GM19372 (cell line): ENCODE measurements at regions not wholly inside any gene's neighbourhood (a gene's known extent, or its start where the extent isn't known, plus 50 kb on each side); places are given as distances from the start of the nearest gene placed in this dataset.
"Not testable (repeated sequence)": the region's sequence is repeated elsewhere in the genome, so short reads cannot be mapped to it uniquely, and the experiment has no call there.

Experiments used
- ATAC-seq: cut with Tn5 transposase; IDR thresholded peaks from one replicate; pipeline ENCODE4 v1.9.1; 2021; ENCODE audit warnings: mild to moderate bottlenecking, low read depth, moderate library complexity; ENCODE audit not compliant: unreplicated experiment

GRCh38 chr19:30854207-30854606 lies 482.0 kb downstream of the ZNF536 start:
- no peak for ATAC-seq

DNA sequence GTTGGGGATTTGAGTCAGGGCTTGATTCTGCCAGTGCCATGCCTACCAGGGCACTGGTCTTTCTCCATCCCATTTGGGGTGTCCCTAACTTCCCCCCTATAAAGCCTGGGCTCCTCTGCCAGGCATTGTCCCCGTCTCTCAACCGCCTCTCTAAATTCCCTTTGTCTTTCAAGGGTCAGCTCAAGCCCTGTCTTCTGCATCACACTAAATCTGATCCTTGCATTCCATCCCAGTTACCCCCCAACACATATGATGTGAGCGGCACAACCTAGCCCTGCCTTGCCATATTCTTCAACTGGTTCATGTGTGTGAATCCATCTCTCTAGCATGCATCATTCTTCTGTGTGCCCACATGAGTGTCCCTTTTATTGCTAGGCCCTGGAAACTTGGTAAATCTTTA lies 480.9 kb downstream of the ZNF536 start:
- ATAC-seq = no peak

- ATAC-seq = no peak
Measured at GRCh38 chr19:30852168-30852567, 480.0 kb downstream of the ZNF536 start.

DNA sequence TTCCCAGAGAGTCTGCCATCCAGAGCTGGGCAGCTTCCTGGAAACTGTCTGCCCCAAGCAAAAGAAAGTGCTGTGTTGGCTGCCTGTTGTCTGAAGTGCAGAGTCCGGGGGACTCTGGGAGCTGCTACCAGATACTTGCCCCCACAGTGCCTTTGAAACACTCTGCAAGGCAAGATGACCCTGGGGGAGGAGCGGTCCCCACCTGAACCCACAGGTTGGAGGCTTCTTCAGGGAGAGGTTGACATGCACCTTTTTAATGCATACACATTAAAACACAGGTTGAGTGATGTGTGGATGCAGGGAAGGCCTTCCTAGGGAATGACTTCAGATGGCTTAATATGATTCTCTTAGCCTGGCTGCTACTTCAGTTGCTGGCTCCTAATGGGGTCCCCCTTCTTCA lies 479.5 kb downstream of the ZNF536 start:
- no peak for ATAC-seq

GRCh38 chr19:30848636-30849425 lies 476.6 kb downstream of the ZNF536 start:
- no peak for ATAC-seq

DNA sequence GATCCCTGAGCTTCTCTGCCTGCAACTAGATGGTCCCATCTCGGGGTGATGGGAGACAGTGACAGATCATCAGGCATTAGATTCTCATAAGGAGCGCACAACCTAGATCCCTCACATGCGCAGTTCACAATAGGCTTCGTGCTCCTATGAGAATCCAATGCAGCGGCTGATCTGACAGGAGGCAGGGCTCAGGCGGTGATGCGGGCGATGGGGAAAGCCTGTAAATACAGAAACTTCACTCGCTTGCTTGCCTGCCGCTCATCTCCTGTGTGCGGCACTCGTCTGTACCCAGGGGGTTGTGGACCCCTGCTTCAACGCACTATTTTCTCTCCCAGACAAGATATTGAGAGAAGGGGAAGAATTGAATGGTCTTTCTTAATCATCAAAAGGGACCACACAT lies 473.9 kb downstream of the ZNF536 start:
- no peak for ATAC-seq

GRCh38 chr19:30842926-30843325 lies 470.7 kb downstream of the ZNF536 start:
- no peak for ATAC-seq

- ATAC-seq = no peak
Measured at GRCh38 chr19:30841934-30842333, 469.8 kb downstream of the ZNF536 start.

- ATAC-seq = no peak
Measured at GRCh38 chr19:30830875-30831274, 458.7 kb downstream of the ZNF536 start.

GRCh38 chr19:30825505-30825904 lies 453.3 kb downstream of the ZNF536 start:
- ATAC-seq = not testable (repeated sequence)

DNA sequence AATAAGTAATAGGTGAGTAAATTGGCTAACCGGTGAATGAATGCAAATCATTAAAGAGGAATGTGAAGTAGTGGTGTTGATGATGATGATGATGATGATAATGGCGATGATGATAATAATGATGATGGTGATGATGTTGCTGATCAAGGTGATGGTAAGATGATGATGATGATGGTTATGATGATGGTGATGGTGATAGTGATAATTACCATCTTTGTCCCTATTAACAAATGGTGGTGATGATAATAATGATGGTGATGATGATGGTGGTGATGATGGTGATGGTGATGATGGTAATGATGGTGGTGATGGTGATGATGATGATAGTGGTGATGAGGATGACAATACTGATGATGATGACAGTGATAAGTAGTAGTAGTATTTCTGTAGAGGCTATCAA lies 452.6 kb downstream of the ZNF536 start:
- no peak for ATAC-seq

- ATAC-seq = no peak
Measured at GRCh38 chr19:30817965-30818567, 445.9 kb downstream of the ZNF536 start.

- no peak for ATAC-seq
Measured at GRCh38 chr19:30817197-30817596, 445.0 kb downstream of the ZNF536 start.

- no peak for ATAC-seq
Measured at GRCh38 chr19:30815889-30816580, 443.9 kb downstream of the ZNF536 start.

GRCh38 chr19:30812099-30812678 lies 440.0 kb downstream of the ZNF536 start:
- ATAC-seq = no peak

DNA sequence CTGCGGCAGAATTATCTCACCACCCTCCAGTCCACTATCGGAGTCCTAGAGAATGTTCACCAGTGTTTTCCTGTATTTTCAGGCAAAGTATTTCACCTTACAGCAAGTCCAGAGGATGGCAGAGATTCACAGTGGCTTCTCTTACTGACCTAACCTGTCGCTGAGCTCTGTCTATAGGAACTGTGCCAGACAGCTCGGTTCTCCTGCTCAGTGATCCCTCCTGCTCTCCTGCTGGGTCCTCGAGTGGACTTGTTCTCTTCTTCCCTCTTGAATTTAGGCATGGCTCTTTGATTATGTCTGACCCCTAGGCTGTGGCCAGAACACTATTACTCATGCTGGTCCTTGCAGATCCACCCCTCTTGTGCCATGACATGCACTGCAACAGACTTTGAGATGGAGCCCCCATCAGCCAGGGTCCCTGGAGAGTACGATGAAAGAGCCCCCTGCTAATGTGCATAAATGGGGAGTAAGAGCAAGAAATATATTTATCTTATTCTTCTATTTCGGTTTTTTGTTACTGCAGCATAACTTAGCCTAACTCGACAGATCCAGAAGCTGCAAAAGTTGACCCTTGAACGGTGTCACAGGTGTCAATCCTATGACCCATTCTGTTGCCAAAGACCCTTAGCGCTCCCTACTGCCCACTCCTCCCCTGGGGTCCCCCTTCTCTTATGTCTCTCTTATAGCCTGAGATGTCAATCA lies 439.4 kb downstream of the ZNF536 start:
- ATAC-seq = no peak

DNA sequence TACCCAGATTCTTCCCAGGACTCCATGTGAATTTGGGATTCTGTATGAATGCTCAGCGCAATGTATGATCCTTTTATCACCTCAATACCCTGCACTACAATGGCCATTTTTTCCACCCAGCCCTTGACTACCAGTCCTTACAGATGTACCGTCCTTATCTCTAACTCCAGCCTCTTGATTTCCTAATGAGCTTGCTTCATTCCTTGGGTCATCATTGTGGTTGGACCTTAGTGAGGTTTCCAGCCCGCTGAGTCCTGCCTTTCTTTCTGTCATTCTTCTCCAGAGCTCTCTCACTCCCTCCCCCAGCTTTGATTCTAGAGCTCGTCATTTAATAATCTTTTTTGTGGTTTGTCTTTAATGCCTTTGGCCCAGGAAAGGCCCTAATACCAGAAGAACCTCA lies 438.5 kb downstream of the ZNF536 start:
- no peak for ATAC-seq

- no peak for ATAC-seq
Measured at GRCh38 chr19:30807278-30807677, 435.1 kb downstream of the ZNF536 start.

DNA sequence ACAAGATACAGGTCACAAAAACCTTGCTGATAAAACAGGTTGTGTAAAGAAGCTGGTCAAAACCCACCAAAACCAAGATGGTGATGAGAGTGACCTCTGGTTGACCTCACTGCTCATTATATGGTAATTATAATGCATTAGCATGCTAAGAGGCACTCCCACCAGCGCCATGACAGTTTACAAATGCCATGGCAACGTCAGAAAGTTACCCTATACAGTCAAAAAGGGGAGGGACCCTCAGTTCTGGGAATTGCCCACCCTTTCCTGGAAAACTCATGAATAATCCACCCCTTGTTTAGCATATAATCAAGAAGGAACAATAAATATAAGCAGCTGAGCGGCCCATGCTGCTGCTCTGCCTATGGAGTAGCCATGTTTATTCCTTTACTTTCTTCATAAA lies 434.1 kb downstream of the ZNF536 start:
- no peak for ATAC-seq

- ATAC-seq = no peak
Measured at GRCh38 chr19:30804751-30805150, 432.6 kb downstream of the ZNF536 start.

- ATAC-seq = not testable (repeated sequence)
Measured at GRCh38 chr19:30804333-30804732, 432.1 kb downstream of the ZNF536 start.
